HFF-Myc (cell line): ENCODE measurements at regions not wholly inside any gene's neighbourhood (a gene's known extent, or its start where the extent isn't known, plus 50 kb on each side); places are given as distances from the start of the nearest gene placed in this dataset.
"Not testable (repeated sequence)": the region's sequence is repeated elsewhere in the genome, so short reads cannot be mapped to it uniquely, and the experiment has no call there.

Experiments used
- DNase-seq: peaks from one replicate; pipeline ENCODE4 v3.0.0-alpha.2; 2011; ENCODE audit warnings: low read depth; ENCODE audit errors: extremely low read depth
- H3K4me3 ChIP-seq: replicated peaks from 2 replicates; pipeline ENCODE4 v1.5.1; 2011; ENCODE audit warnings: low read depth, mild to moderate bottlenecking, control low read depth, low read length
- CTCF ChIP-seq: IDR thresholded peaks from 2 replicates; pipeline ENCODE4 v1.5.1; 2012; ENCODE audit warnings: mild to moderate bottlenecking, low read depth, low read length, control low read depth; ENCODE audit errors: missing control alignments

- no peak for DNase-seq
- no peak overlapping the region for H3K4me3 ChIP-seq
- TF ChIP-seq CTCF, result no peak
Observed at GRCh38 chr1:214854126-214854875, 228.2 kb upstream of the KCNK2 start.

GRCh38 chr1:214856843-214857242 lies 225.7 kb upstream of the KCNK2 start:
- DNase-seq, result no peak
- no peak for TF ChIP-seq CTCF
- H3K4me3 ChIP-seq, result no peak overlapping the region

GRCh38 chr1:214857716-214858115 lies 224.8 kb upstream of the KCNK2 start:
- no peak overlapping the region for H3K4me3 ChIP-seq
- no peak for DNase-seq
- no peak for TF ChIP-seq CTCF

GRCh38 chr1:214859647-214860046 lies 222.9 kb upstream of the KCNK2 start:
- no peak for DNase-seq
- no peak for TF ChIP-seq CTCF
- H3K4me3 ChIP-seq, result no peak overlapping the region

GRCh38 chr1:214861615-214862014 lies 220.9 kb upstream of the KCNK2 start:
- DNase-seq, result no peak
- H3K4me3 ChIP-seq, result no peak overlapping the region
- no peak for TF ChIP-seq CTCF

GRCh38 chr1:214862421-214862820 lies 220.1 kb upstream of the KCNK2 start:
- no peak overlapping the region for H3K4me3 ChIP-seq
- no peak for TF ChIP-seq CTCF
- no peak for DNase-seq

- H3K4me3 ChIP-seq, result no peak overlapping the region
- no peak for DNase-seq
- no peak for TF ChIP-seq CTCF
Observed at GRCh38 chr1:214864896-214865688, 217.4 kb upstream of the KCNK2 start.

GRCh38 chr1:214870426-214870825 lies 212.1 kb upstream of the KCNK2 start:
- not testable (repeated sequence) for DNase-seq, H3K4me3 ChIP-seq
